Skeletal muscle tissue (tissue), 3 donors: ENCODE measurements at regions not wholly inside any gene's neighbourhood (a gene's known extent, or its start where the extent isn't known, plus 50 kb on each side); places are given as distances from the start of the nearest gene placed in this dataset.

Experiments used
- H3K27ac ChIP-seq: one replicate; pipeline ENCODE4 v1.7.0; 2013; ENCODE audit warnings: mild to moderate bottlenecking, low read depth, low read length, inconsistent platforms
- H3K27me3 ChIP-seq, 3 donors: one replicate each; pipeline ENCODE4 v1.7.0; 2013; ENCODE audit warnings: low read length in 3 of 3; ENCODE audit not compliant: control insufficient read depth in 3 of 3, insufficient read depth in 3 of 3
- H3K36me3 ChIP-seq, 3 donors: one replicate each; pipeline ENCODE4 v1.7.0; 2013; ENCODE audit warnings: low read length in 3 of 3; ENCODE audit not compliant: control insufficient read depth in 3 of 3, insufficient read depth in 3 of 3
- H3K4me1 ChIP-seq, 3 donors: one replicate each; pipeline ENCODE4 v1.7.0; 2013; ENCODE audit warnings: low read length in 3 of 3, mild to moderate bottlenecking in 3 of 3; ENCODE audit not compliant: control insufficient read depth in 3 of 3, insufficient read depth in 3 of 3
- H3K4me3 ChIP-seq, 3 donors: one replicate each; pipeline ENCODE4 v1.7.0; 2013; ENCODE audit warnings: low read length in 3 of 3
- H3K9ac ChIP-seq, 3 donors: one replicate each; pipeline ENCODE4 v1.7.0; 2013; ENCODE audit warnings: low read length in 3 of 3, mild to moderate bottlenecking in 3 of 3, moderate library complexity in 2 of 3, low read depth in 1 of 3
- H3K9me3 ChIP-seq, 3 donors: one replicate each; pipeline ENCODE4 v1.7.0; 2013; ENCODE audit warnings: low read length in 3 of 3; ENCODE audit not compliant: control insufficient read depth in 3 of 3
- donor health status: Osteomylitis.

GRCh38 chr2:105974812-105975211 lies 219.3 kb downstream of the UXS1 start:
- no peak overlapping the region for H3K4me3 ChIP-seq
- no peaks in the 10 kb centered on the region for H3K36me3 ChIP-seq
- no peaks in the 10 kb centered on the region for H3K4me1 ChIP-seq
- H3K27ac ChIP-seq = no peak overlapping the region
- no peak overlapping the region for H3K9ac ChIP-seq
- peaks cover 0 to 5% (median 0%) of the 10 kb centered on the region in 3 donors for H3K9me3 ChIP-seq
- H3K27me3 ChIP-seq = no peaks in the 10 kb centered on the region

DNA sequence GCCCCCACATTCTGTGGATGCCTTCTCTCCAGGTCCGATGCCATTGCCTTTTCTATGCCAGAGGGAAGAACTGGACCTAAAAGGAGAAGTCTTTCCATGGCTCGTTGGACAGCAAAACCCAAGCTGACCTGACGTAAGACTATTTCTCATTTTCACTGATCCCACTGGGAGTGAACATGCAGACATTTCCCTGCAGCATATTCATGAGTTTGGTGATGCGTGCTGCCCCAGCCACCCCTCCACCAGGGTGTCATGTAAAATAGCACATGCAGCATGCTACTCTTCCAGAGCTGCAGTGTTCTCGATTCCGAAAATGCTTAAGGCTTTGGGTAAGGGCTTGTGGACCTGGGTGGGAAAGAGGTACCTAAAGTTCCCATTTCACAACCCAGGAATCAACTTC lies 221.2 kb downstream of the UXS1 start:
- H3K36me3 ChIP-seq = no peaks in the 10 kb centered on the region
- peaks cover 0 to 5% (median 0%) of the 10 kb centered on the region in 3 donors for H3K9me3 ChIP-seq
- H3K27ac ChIP-seq = no peak overlapping the region
- H3K27me3 ChIP-seq = no peaks in the 10 kb centered on the region
- no peak overlapping the region for H3K4me3 ChIP-seq
- H3K4me1 ChIP-seq = no peaks in the 10 kb centered on the region
- no peak overlapping the region for H3K9ac ChIP-seq

DNA sequence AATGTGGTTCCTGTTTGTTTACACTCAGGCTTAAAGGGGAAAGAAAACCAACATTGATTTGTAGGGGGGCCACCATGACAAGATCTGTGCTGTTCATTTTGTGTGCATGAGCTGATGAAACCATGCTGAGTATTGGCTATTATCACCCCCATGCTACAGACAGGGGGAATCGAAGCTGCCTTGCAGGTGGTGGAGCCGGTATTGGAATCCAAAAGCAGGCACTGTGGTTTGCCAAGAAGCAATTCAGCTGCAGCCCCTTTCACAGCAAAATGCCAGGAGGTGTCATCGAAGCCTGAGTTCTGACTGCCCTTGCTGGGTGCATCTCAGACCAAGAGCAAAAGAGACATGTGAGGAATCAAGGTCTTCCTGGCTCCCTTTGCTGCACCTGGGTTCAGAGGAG lies 221.9 kb downstream of the UXS1 start:
- Histone ChIP-seq H3K27ac (no peak overlapping the region), H3K4me3 (no peak overlapping the region), H3K36me3 (no peaks in the 10 kb centered on the region), H3K27me3 (no peaks in the 10 kb centered on the region), H3K9ac (no peak overlapping the region), H3K9me3 (peaks cover 0 to 4% (median 0%) of the 10 kb centered on the region in 3 donors), H3K4me1 (no peaks in the 10 kb centered on the region)

GRCh38 chr2:105969552-105969951 lies 224.5 kb downstream of the UXS1 start:
- H3K9ac ChIP-seq = no peak overlapping the region
- H3K27me3 ChIP-seq = no peaks in the 10 kb centered on the region
- no peak overlapping the region for H3K27ac ChIP-seq
- H3K36me3 ChIP-seq = no peaks in the 10 kb centered on the region
- H3K9me3 ChIP-seq = no peaks in the 10 kb centered on the region
- no peaks in the 10 kb centered on the region for H3K4me1 ChIP-seq
- no peak overlapping the region for H3K4me3 ChIP-seq

DNA sequence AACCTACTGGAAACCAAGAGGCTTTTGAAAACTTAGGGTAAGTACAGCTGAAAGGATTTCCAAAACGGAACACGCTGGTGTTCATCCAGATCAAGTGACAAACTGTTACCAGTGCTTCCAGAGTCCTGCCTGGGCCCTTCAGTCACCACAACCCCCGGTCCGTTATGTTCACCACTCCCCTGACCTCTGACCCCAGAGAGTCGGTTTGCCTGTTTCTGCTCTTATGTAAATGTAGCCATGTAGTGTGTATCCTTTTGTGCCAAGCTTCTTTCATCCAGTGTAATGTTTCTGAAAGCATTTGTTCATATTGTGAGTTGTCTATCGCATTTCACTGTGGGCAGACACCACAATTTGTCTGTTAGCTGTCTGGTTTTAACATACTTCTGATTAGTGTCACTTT lies 217.5 kb downstream of the NCK2 start:
- Histone ChIP-seq H3K9ac (no peak overlapping the region), H3K9me3 (no peaks in the 10 kb centered on the region), H3K4me3 (no peak overlapping the region), H3K27me3 (no peaks in the 10 kb centered on the region), H3K4me1 (no peaks in the 10 kb centered on the region), H3K36me3 (no peaks in the 10 kb centered on the region), H3K27ac (no peak overlapping the region)

DNA sequence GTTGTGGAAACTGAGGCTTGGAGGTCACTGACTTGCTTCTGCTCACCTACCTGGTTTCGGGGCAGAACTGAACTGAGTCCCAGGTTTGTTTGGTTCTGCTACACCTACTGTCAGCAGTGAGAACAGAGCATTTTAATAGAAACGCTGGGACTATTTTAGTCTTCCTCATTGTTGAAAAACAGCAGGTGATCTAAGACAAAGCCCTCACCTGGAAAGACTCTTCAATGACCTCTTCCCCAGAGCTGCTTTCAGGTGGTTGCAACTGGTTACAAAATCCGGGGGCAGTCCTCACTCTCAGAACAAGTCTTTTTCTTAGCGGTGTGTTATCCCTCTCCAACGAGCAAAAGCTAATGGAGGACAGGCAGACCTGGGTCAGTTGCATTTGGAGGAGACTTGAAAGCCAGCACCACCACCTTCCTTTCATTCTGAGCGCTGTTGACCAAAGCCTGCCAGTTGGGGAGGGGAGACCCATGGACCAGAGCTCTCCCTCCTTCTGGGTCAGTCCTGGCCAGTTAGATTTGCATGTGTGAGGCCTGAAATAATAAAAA lies 217.0 kb downstream of the NCK2 start:
- Histone ChIP-seq H3K9me3 (no peaks in the 10 kb centered on the region), H3K36me3 (no peaks in the 10 kb centered on the region), H3K4me1 (no peaks in the 10 kb centered on the region), H3K4me3 (no peak overlapping the region), H3K9ac (no peak overlapping the region), H3K27me3 (no peaks in the 10 kb centered on the region), H3K27ac (no peak overlapping the region)

DNA sequence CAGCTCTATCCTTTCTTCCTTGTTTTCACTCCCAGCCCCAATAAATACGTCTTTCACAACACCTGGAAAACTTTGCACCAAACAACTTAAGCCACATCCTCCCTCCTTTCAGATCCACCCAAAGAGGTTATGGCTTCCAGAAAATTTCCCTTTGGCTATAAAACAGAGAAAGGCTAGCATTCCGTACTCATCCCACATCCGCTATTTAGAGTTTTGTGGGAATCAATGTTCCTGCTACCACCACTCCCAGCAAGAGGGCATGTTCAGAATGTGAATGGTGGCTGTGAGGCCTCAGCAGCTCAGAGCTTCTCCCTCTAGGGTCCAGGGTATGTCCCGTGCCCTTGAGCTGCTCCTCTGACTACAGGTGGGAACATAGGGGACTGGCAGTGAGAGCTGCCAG lies 214.6 kb downstream of the NCK2 start:
- Histone ChIP-seq H3K27me3 (no peaks in the 10 kb centered on the region), H3K27ac (no peak overlapping the region), H3K9ac (no peak overlapping the region), H3K4me1 (no peaks in the 10 kb centered on the region), H3K4me3 (no peak overlapping the region), H3K9me3 (no peaks in the 10 kb centered on the region), H3K36me3 (no peaks in the 10 kb centered on the region)

DNA sequence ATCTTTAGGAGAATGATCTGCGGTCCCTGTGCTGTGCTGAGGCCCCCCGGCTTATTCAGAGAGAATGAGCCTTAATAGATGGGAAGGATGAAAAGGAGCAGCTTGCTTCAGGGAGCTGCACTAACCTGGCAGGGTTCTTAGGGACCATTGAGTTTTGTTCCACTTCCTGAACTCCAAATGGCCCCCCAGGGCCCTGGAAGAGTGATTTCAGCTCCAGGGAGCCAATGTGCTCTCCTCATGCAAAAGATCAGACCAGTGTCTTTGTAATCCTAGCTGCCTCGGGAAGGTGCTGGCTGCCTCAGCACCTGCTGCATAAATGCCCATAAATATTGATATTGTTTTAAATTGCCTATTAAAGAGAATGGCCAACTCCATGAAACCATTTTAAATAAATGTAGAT lies 210.2 kb downstream of the NCK2 start:
- no peak overlapping the region for H3K9ac ChIP-seq
- H3K4me3 ChIP-seq = no peak overlapping the region
- no peak overlapping the region for H3K27ac ChIP-seq
- H3K36me3 ChIP-seq = no peaks in the 10 kb centered on the region
- H3K27me3 ChIP-seq = no peaks in the 10 kb centered on the region
- no peaks in the 10 kb centered on the region for H3K9me3 ChIP-seq
- H3K4me1 ChIP-seq = peaks cover 0 to 4% (median 0%) of the 10 kb centered on the region in 3 donors

GRCh38 chr2:105953942-105954341 lies 209.2 kb downstream of the NCK2 start:
- no peaks in the 10 kb centered on the region for H3K9me3 ChIP-seq
- no peaks in the 10 kb centered on the region for H3K36me3 ChIP-seq
- no peaks in the 10 kb centered on the region for H3K27me3 ChIP-seq
- H3K27ac ChIP-seq = no peak overlapping the region
- no peak overlapping the region for H3K4me3 ChIP-seq
- H3K4me1 ChIP-seq = peaks cover 0 to 4% (median 0%) of the 10 kb centered on the region in 3 donors
- H3K9ac ChIP-seq = no peak overlapping the region

GRCh38 chr2:105952131-105952530 lies 207.4 kb downstream of the NCK2 start:
- Histone ChIP-seq H3K36me3 (no peaks in the 10 kb centered on the region), H3K27ac (no peak overlapping the region), H3K9me3 (no peaks in the 10 kb centered on the region)

GRCh38 chr2:105951384-105951694 lies 206.6 kb downstream of the NCK2 start:
- Histone ChIP-seq H3K9me3 (no peaks in the 10 kb centered on the region), H3K27me3 (no peaks in the 10 kb centered on the region), H3K9ac (no peak overlapping the region), H3K27ac (no peak overlapping the region), H3K4me3 (no peak overlapping the region), H3K36me3 (no peaks in the 10 kb centered on the region), H3K4me1 (peaks cover 0 to 4% (median under 1%) of the 10 kb centered on the region in 3 donors)

More at GRCh38 chr2:105952131-105952530, 207.4 kb downstream of the NCK2 start:
- Histone ChIP-seq H3K27me3 (no peaks in the 10 kb centered on the region), H3K4me1 (peaks cover 0 to 4% (median 0%) of the 10 kb centered on the region in 3 donors), H3K4me3 (no peak overlapping the region), H3K9ac (no peak overlapping the region)
